ENCODE measurements at regions not wholly inside any gene's neighbourhood (a gene's known extent, or its start where the extent isn't known, plus 50 kb on each side); places are given as distances from the start of the nearest gene placed in this dataset.

DNA sequence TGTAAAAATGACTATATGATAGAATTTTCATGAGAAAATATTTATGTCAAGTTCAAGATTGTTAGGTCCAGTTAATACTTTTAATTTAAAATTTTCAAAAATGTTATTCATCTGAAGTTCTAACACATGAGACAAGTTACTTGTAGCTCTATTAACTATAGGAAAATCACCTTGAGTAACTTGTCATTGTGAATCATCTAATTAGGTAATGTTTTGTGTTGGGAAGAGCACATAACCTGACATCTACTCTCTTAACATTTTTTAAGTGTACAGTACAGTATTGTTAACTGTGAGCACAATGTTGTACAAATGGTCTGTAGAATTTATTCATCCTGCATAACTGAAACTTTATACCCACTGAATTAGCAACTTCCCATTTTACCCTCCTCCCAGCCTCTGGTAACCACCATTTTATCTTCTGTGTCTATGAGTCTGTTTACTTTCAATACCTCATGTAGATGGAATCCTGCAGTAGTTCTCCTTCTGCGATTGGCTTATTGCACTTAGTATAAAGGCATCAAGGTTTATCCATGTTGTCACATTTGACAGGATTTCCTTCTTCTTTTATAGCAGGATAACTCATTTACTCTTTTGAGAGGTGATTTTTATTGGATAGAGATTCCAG is 54.6 kb downstream of the ARL4A start:
- Mint-ChIP-seq H3K9me3 (peaks cover 8% of the 10 kb centered on the region), H3K4me3 (no peak overlapping the region), H3K36me3 (ENCODE audit: low read depth) (no peaks in the 10 kb centered on the region), H3K27ac (no peak overlapping the region), H3K4me1 (no peaks in the 10 kb centered on the region), H3K27me3 (peaks cover 14% of the 10 kb centered on the region)
- DNase-seq = no peak
- intact Hi-C loops (cut with micrococcal nuclease) = no loop called here

GRCh38 chr7:12746211-12746610 is 58.8 kb downstream of the ARL4A start:
- peaks cover 8% of the 10 kb centered on the region for H3K9me3 Mint-ChIP-seq
- H3K4me1 Mint-ChIP-seq = no peaks in the 10 kb centered on the region
- no peaks in the 10 kb centered on the region for H3K36me3 Mint-ChIP-seq (ENCODE audit: low read depth)
- no peak overlapping the region for H3K4me3 Mint-ChIP-seq
- H3K27me3 Mint-ChIP-seq = peaks cover 7% of the 10 kb centered on the region
- H3K27ac Mint-ChIP-seq = no peak overlapping the region
- DNase-seq = no peak
- intact Hi-C loops (cut with micrococcal nuclease) = no loop called here

DNA sequence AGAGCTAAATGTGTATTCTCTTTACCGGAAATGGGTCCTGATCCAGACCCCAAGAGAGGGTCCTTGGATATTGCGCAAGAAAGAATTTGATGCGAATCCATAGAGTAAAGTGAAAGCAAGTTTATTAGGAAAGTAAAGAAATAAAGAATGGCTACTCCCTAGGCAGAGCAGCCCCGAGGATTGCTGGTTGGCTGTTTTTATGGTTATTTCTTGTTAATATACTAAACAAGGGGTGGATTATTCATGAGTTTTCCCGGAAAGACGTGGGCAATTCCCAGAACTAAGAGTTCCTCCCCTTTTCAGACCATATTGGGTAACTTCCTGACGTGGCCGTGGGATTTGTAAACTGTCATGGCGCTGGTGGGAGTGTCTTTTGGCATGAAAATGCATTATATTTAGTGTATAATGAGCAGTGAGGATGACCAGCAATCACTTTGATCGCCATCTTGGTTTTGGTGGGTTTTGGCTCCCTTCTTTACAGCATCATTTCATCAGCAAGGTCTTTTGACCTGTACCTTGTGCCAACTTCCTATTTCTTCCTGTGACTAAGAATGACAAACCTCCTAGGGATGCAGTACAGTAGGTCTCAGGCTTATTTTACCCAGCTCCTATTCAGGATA is 60.4 kb downstream of the ARL4A start:
- peaks cover 13% of the 10 kb centered on the region for H3K27me3 Mint-ChIP-seq
- intact Hi-C loops (cut with micrococcal nuclease) = no loop called here
- no peak overlapping the region for H3K27ac Mint-ChIP-seq
- H3K36me3 Mint-ChIP-seq (ENCODE audit: low read depth) = no peaks in the 10 kb centered on the region
- H3K4me3 Mint-ChIP-seq = no peak overlapping the region
- peaks cover 8% of the 10 kb centered on the region for H3K9me3 Mint-ChIP-seq
- H3K4me1 Mint-ChIP-seq = no peaks in the 10 kb centered on the region
- DNase-seq = no peak

- Mint-ChIP-seq H3K27me3 (peaks cover 18% of the 10 kb centered on the region), H3K36me3 (ENCODE audit: low read depth) (no peaks in the 10 kb centered on the region), H3K9me3 (no peaks in the 10 kb centered on the region), H3K27ac (no peak overlapping the region), H3K4me1 (no peaks in the 10 kb centered on the region), H3K4me3 (no peak overlapping the region)
- intact Hi-C loops (cut with micrococcal nuclease) = no loop called here
- DNase-seq = no peak
Measured at GRCh38 chr7:12749069-12749468, 61.6 kb downstream of the ARL4A start.

GRCh38 chr7:12749746-12750145 is 62.3 kb downstream of the ARL4A start:
- intact Hi-C loops (cut with micrococcal nuclease) = no loop called here
- peaks cover 18% of the 10 kb centered on the region for H3K27me3 Mint-ChIP-seq
- no peaks in the 10 kb centered on the region for H3K4me1 Mint-ChIP-seq
- DNase-seq = no peak
- H3K9me3 Mint-ChIP-seq = no peaks in the 10 kb centered on the region
- H3K36me3 Mint-ChIP-seq (ENCODE audit: low read depth) = no peaks in the 10 kb centered on the region
- H3K27ac Mint-ChIP-seq = no peak overlapping the region
- no peak overlapping the region for H3K4me3 Mint-ChIP-seq

GRCh38 chr7:12751764-12752163 is 64.3 kb downstream of the ARL4A start:
- DNase-seq = no peak
- no peak overlapping the region for H3K4me3 Mint-ChIP-seq
- H3K36me3 Mint-ChIP-seq (ENCODE audit: low read depth) = no peaks in the 10 kb centered on the region
- H3K27me3 Mint-ChIP-seq = peaks cover 17% of the 10 kb centered on the region
- no peaks in the 10 kb centered on the region for H3K4me1 Mint-ChIP-seq
- no peak overlapping the region for H3K27ac Mint-ChIP-seq
- intact Hi-C loops (cut with micrococcal nuclease) = no loop called here
- no peaks in the 10 kb centered on the region for H3K9me3 Mint-ChIP-seq

DNA sequence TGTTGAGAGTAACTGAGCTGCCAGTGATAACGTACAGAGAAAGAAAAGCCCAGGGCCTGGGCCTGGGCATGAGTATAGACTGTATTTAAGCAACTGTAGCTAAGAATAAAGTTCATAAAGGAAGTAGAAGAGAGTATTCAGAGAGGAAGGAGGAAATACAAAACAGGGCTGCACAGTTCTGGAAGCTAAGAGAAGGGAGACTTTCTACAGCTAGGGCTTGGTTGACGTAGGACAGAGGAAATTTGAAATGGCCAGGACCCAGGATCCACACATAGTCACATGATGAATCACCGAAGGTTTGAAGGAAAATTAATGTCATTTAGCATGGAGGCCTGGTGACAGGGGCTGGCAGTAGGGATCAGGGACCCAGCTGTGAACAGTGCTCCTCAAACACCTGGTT is 66.7 kb downstream of the ARL4A start:
- no peak for DNase-seq
- intact Hi-C loops (cut with micrococcal nuclease) = no loop called here
- no peak overlapping the region for H3K4me3 Mint-ChIP-seq
- H3K27me3 Mint-ChIP-seq = peaks cover 14% of the 10 kb centered on the region
- H3K36me3 Mint-ChIP-seq (ENCODE audit: low read depth) = no peaks in the 10 kb centered on the region
- no peak overlapping the region for H3K27ac Mint-ChIP-seq
- no peaks in the 10 kb centered on the region for H3K4me1 Mint-ChIP-seq
- H3K9me3 Mint-ChIP-seq = no peaks in the 10 kb centered on the region

DNA sequence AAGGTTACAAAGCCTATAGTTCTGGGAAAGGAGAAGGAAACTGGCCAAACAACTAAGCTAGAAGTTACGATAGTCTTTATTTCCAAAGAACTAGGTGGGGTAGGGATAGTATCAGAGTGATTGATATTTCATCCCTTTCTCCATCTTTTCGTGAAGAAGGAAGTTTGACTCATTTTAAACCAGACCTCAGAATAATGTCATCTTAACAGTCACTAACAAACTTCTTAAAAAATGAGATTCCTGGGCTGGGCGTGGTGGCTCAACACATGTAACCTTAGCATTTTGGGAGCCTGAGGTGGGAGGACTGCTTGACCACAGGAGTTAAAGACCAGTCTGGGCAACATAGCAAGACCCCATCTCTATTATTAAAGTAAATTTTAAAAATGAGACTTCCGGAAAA is 69.4 kb downstream of the ARL4A start:
- no peaks in the 10 kb centered on the region for H3K36me3 Mint-ChIP-seq (ENCODE audit: low read depth)
- H3K9me3 Mint-ChIP-seq = no peaks in the 10 kb centered on the region
- H3K4me3 Mint-ChIP-seq = no peak overlapping the region
- H3K27ac Mint-ChIP-seq = no peak overlapping the region
- peaks cover 9% of the 10 kb centered on the region for H3K27me3 Mint-ChIP-seq
- intact Hi-C loops (cut with micrococcal nuclease) = no loop called here
- no peaks in the 10 kb centered on the region for H3K4me1 Mint-ChIP-seq
- DNase-seq = no peak

DNA sequence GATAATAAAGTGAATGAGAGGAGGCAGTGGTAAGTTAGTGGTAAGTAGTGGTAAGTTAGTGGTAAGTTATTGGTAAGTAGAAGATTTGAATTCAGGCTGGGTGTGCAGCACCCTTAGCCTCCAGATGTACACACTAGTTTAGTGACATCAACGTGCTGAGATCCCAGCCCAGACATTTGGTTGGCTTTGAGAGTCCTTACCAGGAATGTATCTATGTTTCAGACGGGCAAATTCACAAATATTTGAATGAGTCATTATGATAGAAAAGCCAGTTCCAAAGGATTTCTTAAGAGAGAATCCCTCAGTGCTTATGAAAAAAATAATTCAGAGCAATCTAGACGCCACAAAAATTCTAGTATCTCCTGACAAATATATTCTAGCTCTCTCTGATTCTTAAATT is 70.0 kb downstream of the ARL4A start:
- H3K36me3 Mint-ChIP-seq (ENCODE audit: low read depth) = no peaks in the 10 kb centered on the region
- H3K9me3 Mint-ChIP-seq = no peaks in the 10 kb centered on the region
- intact Hi-C loops (cut with micrococcal nuclease) = no loop called here

DNA sequence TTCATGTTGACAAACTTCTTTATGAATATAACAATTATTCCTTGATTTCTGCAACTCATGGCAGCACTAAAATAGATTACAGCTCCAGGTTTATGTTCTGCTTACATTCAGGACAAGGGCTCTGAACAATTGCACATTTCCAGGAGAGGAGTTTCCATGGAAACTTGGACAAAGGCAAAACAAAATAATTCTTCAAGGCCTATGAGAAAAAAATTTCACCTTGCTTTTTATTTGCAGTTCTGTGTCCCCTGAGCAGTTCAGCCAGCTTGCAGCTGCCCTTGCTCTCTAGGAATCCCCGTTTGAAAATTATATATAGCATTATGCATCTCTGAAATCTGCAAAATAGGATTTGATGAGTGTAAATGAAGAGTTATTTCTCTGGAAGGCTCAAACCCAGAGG is 71.7 kb downstream of the ARL4A start:
- no peaks in the 10 kb centered on the region for H3K4me1 Mint-ChIP-seq
- H3K9me3 Mint-ChIP-seq = no peaks in the 10 kb centered on the region
- H3K4me3 Mint-ChIP-seq = no peak overlapping the region
- H3K27me3 Mint-ChIP-seq = peaks cover 2% of the 10 kb centered on the region
- intact Hi-C loops (cut with micrococcal nuclease) = no loop called here
- no peak overlapping the region for H3K27ac Mint-ChIP-seq
- no peaks in the 10 kb centered on the region for H3K36me3 Mint-ChIP-seq (ENCODE audit: low read depth)
- DNase-seq = no peak

More for the DNA sequence above, 70.0 kb downstream of the ARL4A start:
- Mint-ChIP-seq H3K4me3 (no peak overlapping the region), H3K27ac (no peak overlapping the region), H3K27me3 (peaks cover 9% of the 10 kb centered on the region), H3K4me1 (no peaks in the 10 kb centered on the region)
- DNase-seq = no peak

DNA sequence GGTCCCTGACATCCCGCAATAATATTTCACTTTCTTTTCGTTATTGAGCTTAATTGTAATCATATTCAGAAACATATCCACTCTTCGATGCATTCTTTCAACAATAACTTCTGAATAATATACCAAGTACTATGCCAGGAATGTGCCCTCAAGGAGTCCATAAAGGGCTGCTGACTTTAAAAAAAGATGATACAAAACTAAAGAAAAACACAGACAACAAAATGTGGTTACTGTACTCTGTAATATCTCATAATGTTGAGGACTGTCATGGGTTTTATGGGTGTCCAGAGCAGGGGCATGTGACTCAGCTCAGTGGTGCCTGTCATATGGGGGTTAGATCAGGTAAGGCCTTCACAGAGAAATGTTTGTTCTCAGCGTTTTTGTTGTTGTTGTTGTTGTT is 73.7 kb downstream of the ARL4A start:
- Mint-ChIP-seq H3K4me3 (no peak overlapping the region), H3K9me3 (no peaks in the 10 kb centered on the region), H3K4me1 (no peaks in the 10 kb centered on the region), H3K27ac (no peak overlapping the region), H3K36me3 (ENCODE audit: low read depth) (no peaks in the 10 kb centered on the region), H3K27me3 (no peaks in the 10 kb centered on the region)
- intact Hi-C loops (cut with micrococcal nuclease) = no loop called here
- no peak for DNase-seq

- Mint-ChIP-seq H3K27ac (no peak overlapping the region), H3K9me3 (no peaks in the 10 kb centered on the region), H3K4me1 (no peaks in the 10 kb centered on the region), H3K4me3 (no peak overlapping the region), H3K36me3 (ENCODE audit: low read depth) (no peaks in the 10 kb centered on the region), H3K27me3 (no peaks in the 10 kb centered on the region)
- intact Hi-C loops (cut with micrococcal nuclease) = no loop called here
- no peak for DNase-seq
Measured at GRCh38 chr7:12761691-12762090, 74.3 kb downstream of the ARL4A start.

DNA sequence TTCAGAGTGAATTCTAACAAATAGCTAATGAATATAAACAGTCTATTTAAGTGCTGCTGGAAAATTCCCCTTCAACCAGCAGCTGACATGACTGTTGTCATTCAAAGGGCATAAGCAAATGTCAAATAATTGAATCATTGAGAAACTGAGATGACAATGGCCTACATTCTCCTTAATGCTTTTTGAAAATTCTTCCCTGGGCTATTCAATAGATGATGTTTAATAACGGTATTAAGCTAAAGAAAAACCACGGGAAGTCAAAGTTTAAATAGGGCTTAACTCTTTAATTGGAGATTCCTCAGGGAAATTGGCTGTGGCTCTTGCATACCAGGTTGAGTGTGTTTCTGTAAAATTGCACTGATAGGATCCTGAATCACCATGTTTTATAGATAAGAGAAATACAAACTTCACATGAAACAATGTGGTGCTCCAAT is 77.0 kb downstream of the ARL4A start:
- intact Hi-C loops (cut with micrococcal nuclease) = no loop called here
- H3K27me3 Mint-ChIP-seq = peaks cover 10% of the 10 kb centered on the region
- H3K9me3 Mint-ChIP-seq = no peaks in the 10 kb centered on the region
- H3K4me1 Mint-ChIP-seq = no peaks in the 10 kb centered on the region
- no peaks in the 10 kb centered on the region for H3K36me3 Mint-ChIP-seq (ENCODE audit: low read depth)
- DNase-seq = no peak
- H3K4me3 Mint-ChIP-seq = no peak overlapping the region
- H3K27ac Mint-ChIP-seq = no peak overlapping the region

- Mint-ChIP-seq H3K27me3 (peaks cover 14% of the 10 kb centered on the region), H3K27ac (no peak overlapping the region), H3K4me3 (no peak overlapping the region), H3K4me1 (no peaks in the 10 kb centered on the region), H3K9me3 (no peaks in the 10 kb centered on the region), H3K36me3 (ENCODE audit: low read depth) (no peaks in the 10 kb centered on the region)
- DNase-seq = no peak
- intact Hi-C loops (cut with micrococcal nuclease) = no loop called here
Measured at GRCh38 chr7:12765431-12766100, 78.1 kb downstream of the ARL4A start.

All from activated CD4-positive, alpha-beta T cell treated with anti-CD3 and anti-CD28 coated beads, Interleukin-2, amount 10 ng/mL, durations not matched to agents 24 days and 14 days (primary cell).